A549 (cell line): ENCODE measurements at regions not wholly inside any gene's neighbourhood (a gene's known extent, or its start where the extent isn't known, plus 50 kb on each side); places are given as distances from the start of the nearest gene placed in this dataset.

Experiments used
- CBX8 ChIP-seq: fragments of 200-600 bp; sonication (generic); IDR thresholded peaks from 2 replicates; pipeline ENCODE4 v1.6.1; 2016
- CEBPB ChIP-seq, 2 experiments: fragments of >200 bp in 1 of 2; sonication (Bioruptor Twin) in 1 of 2; formaldehyde crosslinking in 1 of 2; IDR thresholded peaks; 2 replicates each; pipeline ENCODE4 v1.6.1; 2012 to 2016
- CHD2 ChIP-seq: fragments of 150-350 bp; IDR thresholded peaks from 2 replicates; pipeline ENCODE4 v1.6.1; 2014; ENCODE audit warnings: low read length; ENCODE audit not compliant: partially characterized antibody
- EHMT2 ChIP-seq: fragments of 200-600 bp; sonication (generic); IDR thresholded peaks from 2 replicates; pipeline ENCODE4 v1.6.1; 2016; ENCODE audit warnings: antibody characterized with exemption, low read depth, mild to moderate bottlenecking, moderate library complexity
- FOSB ChIP-seq: fragments of 250-450 bp; sonication (Bioruptor Pico); IDR thresholded peaks from 2 replicates; pipeline ENCODE4 v1.5.0; 2020; ENCODE audit warnings: mild to moderate bottlenecking, moderate library complexity
- HDAC2 ChIP-seq: fragments of 200-600 bp; sonication (generic); IDR thresholded peaks from 2 replicates; pipeline ENCODE4 v1.6.1; 2016
- JUNB ChIP-seq: fragments of >200 bp; sonication (Bioruptor Twin); formaldehyde crosslinking; IDR thresholded peaks from 2 replicates; pipeline ENCODE4 v1.6.1; 2016
- POLR2A ChIP-seq: IDR thresholded peaks from 2 replicates; pipeline ENCODE4 v1.6.1; 2012; ENCODE audit warnings: mild to moderate bottlenecking, low read length
- POLR2AphosphoS2 ChIP-seq: conservative IDR thresholded peaks from 2 replicates; pipeline ENCODE4 v1.6.1; 2012; ENCODE audit warnings: low read length, improper control_type of control experiment, inconsistent platforms
- SMC3 ChIP-seq: fragments of >200 bp; sonication (Bioruptor Twin); formaldehyde crosslinking; IDR thresholded peaks from 3 replicates; pipeline ENCODE4 v1.6.1; 2018; ENCODE audit warnings: inconsistent platforms

GRCh38 chr4:186778134-186778533, 54.5 kb upstream of the FAT1 start:
- TF ChIP-seq POLR2A (no peak), EHMT2 (no peak), CHD2 (no peak), CBX8 (no peak), SMC3 (no peak), POLR2AphosphoS2 (no peak), JUNB (no peak), HDAC2 (no peak), CEBPB (IDR thresholded peaks at IDR 0.05) (no peak), FOSB (CRISPR knock-in tag) (no peak)
